Prostate gland (tissue), 2 donors: ENCODE measurements at regions not wholly inside any gene's neighbourhood (a gene's known extent, or its start where the extent isn't known, plus 50 kb on each side); places are given as distances from the start of the nearest gene placed in this dataset.

Source experiments
- DNase-seq: peaks from one replicate; pipeline ENCODE4 v3.0.0-alpha.2; 2019; ENCODE audit warnings: low spot score
- H3K27ac ChIP-seq, 2 donors: fragments of 200-600 bp; sonication (generic); 2 replicates each; pipeline ENCODE4 v1.5.1; 2017 to 2019
- H3K27me3 ChIP-seq: fragments of 200-600 bp; sonication (generic); replicated peaks from 2 replicates; pipeline ENCODE4 v1.5.1; 2019; ENCODE audit not compliant: insufficient read depth
- H3K36me3 ChIP-seq, 2 donors: fragments of 200-600 bp; sonication (generic); 1 replicate in 1 of 2; 2 replicates in 1 of 2; pipeline versions ENCODE4 v1.5.1 to v1.8.1; 2017 to 2019
- H3K4me1 ChIP-seq: fragments of 200-600 bp; sonication (generic); replicated peaks from 2 replicates; pipeline ENCODE4 v1.5.1; 2019
- H3K4me3 ChIP-seq, 2 donors: fragments of 200-600 bp; sonication (generic); 2 replicates each; pipeline ENCODE4 v1.5.1; 2017 to 2019
- H3K9me3 ChIP-seq: fragments of 200-600 bp; sonication (generic); 2 replicates; pipeline ENCODE4 v1.5.1; 2017
- POLR2A ChIP-seq: fragments of 450-650 bp; IDR thresholded peaks from one replicate; pipeline ENCODE4 v1.6.1; 2016; ENCODE audit warnings: antibody characterized with exemption, mild to moderate bottlenecking
- POLR2AphosphoS5 ChIP-seq: sonication (generic); formaldehyde crosslinking; IDR thresholded peaks from one replicate; pipeline ENCODE4 v1.6.1; 2017; ENCODE audit warnings: antibody characterized with exemption
- WGBS: methylation state at CpG from one replicate; pipeline ENCODE4 v1.1.5; 2018; 5-methylcytosine and 5-hydroxymethylcytosine counted together
- intact Hi-C: fragments of 100-400 bp; cut with DNase I; formaldehyde crosslinking; loops from one replicate; pipeline ENCODE4 v1.14.2; 2022
- TF ChIP-seq, protein P1 (sequence below), 4 experiments: fragments of 200-600 bp in 2 of 4; fragments of 450-650 bp in 2 of 4; sonication (generic) in 2 of 4; IDR thresholded peaks; 1 replicate in 3 of 4; 2 replicates in 1 of 4; pipeline ENCODE4 v1.5.1; 2016 to 2019; ENCODE audit warnings: antibody characterized with exemption in 4 of 4, mild to moderate bottlenecking in 2 of 4, moderate library complexity in 2 of 4

DNA sequence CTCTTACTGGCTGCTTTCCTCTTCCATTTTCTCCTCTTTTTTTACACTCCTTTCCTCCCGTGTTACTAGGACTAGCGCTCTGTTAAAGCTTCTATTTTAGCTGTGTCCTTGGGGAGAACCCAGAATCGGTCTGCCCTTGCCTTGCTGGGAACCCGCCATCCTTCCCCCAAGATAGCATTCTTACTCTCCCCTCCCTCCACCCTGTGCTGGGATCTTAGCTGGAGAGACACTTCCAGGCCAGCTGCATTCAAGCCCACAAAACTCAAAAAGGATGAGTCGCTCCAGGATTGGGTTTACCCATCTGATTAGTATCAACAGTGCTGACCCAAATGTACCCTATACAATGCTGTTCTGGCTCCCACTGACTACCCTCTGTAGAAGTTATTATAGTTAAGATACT is 200.5 kb upstream of the ASIC2 start:
- H3K27ac ChIP-seq, result no peak overlapping the region
- 85% methylated on average over 5 of the region's 5 CpGs for WGBS
- H3K4me1 ChIP-seq, result no peaks in the 10 kb centered on the region
- no peaks in the 10 kb centered on the region for H3K27me3 ChIP-seq
- no peak overlapping the region for H3K4me3 ChIP-seq
- intact Hi-C loops, result no loop called here
- no peak for TF ChIP-seq POLR2AphosphoS5
- TF ChIP-seq, protein P1, sequence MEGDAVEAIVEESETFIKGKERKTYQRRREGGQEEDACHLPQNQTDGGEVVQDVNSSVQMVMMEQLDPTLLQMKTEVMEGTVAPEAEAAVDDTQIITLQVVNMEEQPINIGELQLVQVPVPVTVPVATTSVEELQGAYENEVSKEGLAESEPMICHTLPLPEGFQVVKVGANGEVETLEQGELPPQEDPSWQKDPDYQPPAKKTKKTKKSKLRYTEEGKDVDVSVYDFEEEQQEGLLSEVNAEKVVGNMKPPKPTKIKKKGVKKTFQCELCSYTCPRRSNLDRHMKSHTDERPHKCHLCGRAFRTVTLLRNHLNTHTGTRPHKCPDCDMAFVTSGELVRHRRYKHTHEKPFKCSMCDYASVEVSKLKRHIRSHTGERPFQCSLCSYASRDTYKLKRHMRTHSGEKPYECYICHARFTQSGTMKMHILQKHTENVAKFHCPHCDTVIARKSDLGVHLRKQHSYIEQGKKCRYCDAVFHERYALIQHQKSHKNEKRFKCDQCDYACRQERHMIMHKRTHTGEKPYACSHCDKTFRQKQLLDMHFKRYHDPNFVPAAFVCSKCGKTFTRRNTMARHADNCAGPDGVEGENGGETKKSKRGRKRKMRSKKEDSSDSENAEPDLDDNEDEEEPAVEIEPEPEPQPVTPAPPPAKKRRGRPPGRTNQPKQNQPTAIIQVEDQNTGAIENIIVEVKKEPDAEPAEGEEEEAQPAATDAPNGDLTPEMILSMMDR (IDR thresholded peaks at IDR 0.05), result no peak
- TF ChIP-seq POLR2A, result no peak
- no peaks in the 10 kb centered on the region for H3K36me3 ChIP-seq
- DNase-seq, result no peak
- H3K9me3 ChIP-seq, result no peaks in the 10 kb centered on the region

DNA sequence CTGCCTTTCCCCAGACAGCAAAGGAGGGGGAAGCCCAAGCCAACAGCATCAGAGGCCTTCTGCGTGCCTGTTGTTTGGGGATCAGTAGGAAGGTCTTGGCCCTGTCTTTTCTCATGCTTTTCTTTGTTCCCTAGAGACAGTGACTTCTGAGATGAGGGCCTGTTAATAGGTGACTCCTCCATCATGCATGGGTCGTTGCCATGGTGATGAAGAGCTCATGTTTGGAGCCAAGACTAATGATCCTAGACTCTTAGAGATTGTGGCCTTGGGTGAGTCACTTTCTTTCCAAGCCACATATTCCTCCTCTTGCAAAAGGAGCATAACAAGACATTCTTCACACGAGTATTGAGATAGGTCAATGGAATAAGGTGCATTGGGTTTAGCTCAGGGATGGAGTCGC is 201.1 kb upstream of the ASIC2 start:
- intact Hi-C loops, result no loop called here
- H3K9me3 ChIP-seq, result no peaks in the 10 kb centered on the region
- TF ChIP-seq, protein P1 (IDR thresholded peaks at IDR 0.05), result no peak
- TF ChIP-seq POLR2AphosphoS5, result no peak
- no peak for TF ChIP-seq POLR2A
- no peaks in the 10 kb centered on the region for H3K36me3 ChIP-seq
- no peak for DNase-seq
- H3K4me3 ChIP-seq, result no peak overlapping the region
- WGBS, result 86% methylated on average over 4 of the region's 4 CpGs
- H3K27ac ChIP-seq, result no peak overlapping the region
- H3K27me3 ChIP-seq, result no peaks in the 10 kb centered on the region
- no peaks in the 10 kb centered on the region for H3K4me1 ChIP-seq

DNA sequence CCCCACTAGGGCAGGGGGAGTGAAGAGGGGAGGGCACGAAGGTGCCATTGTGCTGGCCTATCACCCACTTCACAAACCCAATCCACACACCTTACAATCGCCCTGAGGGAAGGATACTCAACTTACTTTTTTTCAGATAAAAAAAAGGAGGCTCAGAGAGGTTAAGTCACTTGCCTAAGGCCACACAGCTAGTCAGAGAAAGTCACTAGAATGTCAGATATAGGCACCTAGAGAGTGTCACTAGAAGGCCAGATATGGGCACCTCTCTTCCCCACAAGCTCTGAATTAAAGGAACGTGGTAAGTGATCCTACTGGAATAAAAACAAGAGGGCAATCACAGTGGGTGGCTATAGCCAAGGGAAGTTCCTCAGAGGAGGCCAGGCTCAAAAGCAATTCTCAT is 204.5 kb upstream of the ASIC2 start:
- no peaks in the 10 kb centered on the region for H3K27me3 ChIP-seq
- intact Hi-C loops, result no loop called here
- H3K36me3 ChIP-seq, result no peaks in the 10 kb centered on the region
- 80% methylated on average over 3 of the region's 3 CpGs for WGBS
- no peaks in the 10 kb centered on the region for H3K4me1 ChIP-seq
- H3K27ac ChIP-seq, result no peak overlapping the region
- TF ChIP-seq POLR2A, result no peak
- no peak for TF ChIP-seq POLR2AphosphoS5
- TF ChIP-seq, protein P1 (IDR thresholded peaks at IDR 0.05), result no peak
- H3K4me3 ChIP-seq, result no peak overlapping the region
- H3K9me3 ChIP-seq, result no peaks in the 10 kb centered on the region
- DNase-seq, result no peak

DNA sequence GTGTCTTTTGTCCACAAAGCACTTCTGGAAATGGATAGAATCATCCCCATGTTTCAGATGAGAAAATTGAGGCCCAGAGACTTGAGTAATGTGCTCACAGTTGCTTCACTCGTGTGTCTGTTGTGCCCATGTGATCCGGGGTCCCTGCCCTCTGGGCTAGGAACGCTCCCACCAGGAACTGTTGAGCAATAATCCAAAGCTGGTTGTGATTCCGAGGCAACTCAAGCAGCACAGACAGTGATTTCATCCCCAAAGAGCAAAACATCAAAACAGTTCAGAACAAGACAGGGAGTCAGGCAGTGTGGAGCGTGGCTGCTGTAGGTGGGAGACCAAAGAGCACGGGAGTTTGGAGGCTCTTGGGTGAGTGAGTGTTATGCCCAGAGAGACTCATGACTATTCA is 205.0 kb upstream of the ASIC2 start:
- Histone ChIP-seq H3K4me1 (no peaks in the 10 kb centered on the region), H3K27me3 (no peaks in the 10 kb centered on the region), H3K9me3 (no peaks in the 10 kb centered on the region), H3K36me3 (no peaks in the 10 kb centered on the region), H3K27ac (no peak overlapping the region), H3K4me3 (no peak overlapping the region)
- no peak for DNase-seq
- no peak for TF ChIP-seq POLR2A
- no peak for TF ChIP-seq POLR2AphosphoS5
- TF ChIP-seq, protein P1 (IDR thresholded peaks at IDR 0.05), result no peak
- 72% methylated on average over 6 of the region's 6 CpGs for WGBS
- intact Hi-C loops, result no loop called here

DNA sequence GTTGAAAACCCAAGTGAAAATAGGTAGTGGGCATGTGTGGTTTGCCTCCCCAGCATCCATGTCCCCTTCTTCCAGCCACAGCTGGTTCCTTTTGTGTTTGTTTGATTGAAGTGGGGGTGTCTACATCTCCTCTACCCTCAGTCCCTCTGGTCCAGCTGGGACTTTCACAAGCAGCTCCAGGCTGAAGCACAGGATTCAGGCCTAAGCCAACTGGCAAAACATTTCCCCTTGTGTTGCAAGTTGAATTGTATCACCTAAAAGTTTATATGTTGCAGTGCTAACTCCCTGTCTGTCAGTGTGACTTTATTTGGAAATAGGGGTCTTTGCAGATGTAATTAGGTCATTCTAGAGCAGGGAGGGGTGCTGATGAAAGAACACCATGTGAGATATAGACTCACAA is 205.9 kb upstream of the ASIC2 start:
- no peak for TF ChIP-seq POLR2A
- no peaks in the 10 kb centered on the region for H3K9me3 ChIP-seq
- H3K36me3 ChIP-seq, result no peaks in the 10 kb centered on the region
- no peaks in the 10 kb centered on the region for H3K4me1 ChIP-seq
- intact Hi-C loops, result no loop called here
- DNase-seq, result no peak
- H3K27ac ChIP-seq, result no peak overlapping the region
- no peaks in the 10 kb centered on the region for H3K27me3 ChIP-seq
- H3K4me3 ChIP-seq, result no peak overlapping the region
